Peyer's patch (tissue), 4 donors: ENCODE measurements at regions not wholly inside any gene's neighbourhood (a gene's known extent, or its start where the extent isn't known, plus 50 kb on each side); places are given as distances from the start of the nearest gene placed in this dataset.

Experiments used
- POLR2A ChIP-seq, 2 donors: fragments of 450-650 bp; IDR thresholded peaks; one replicate each; pipeline ENCODE4 v1.5.1; 2017; ENCODE audit warnings: antibody characterized with exemption in 2 of 2, mild to moderate bottlenecking in 2 of 2, moderate library complexity in 2 of 2
- TF ChIP-seq, protein P1 (sequence below), 6 experiments: fragments of 450-650 bp in 4 of 6; fragments of 200-600 bp in 2 of 6; sonication (generic) in 1 of 6; IDR thresholded peaks; one replicate each; pipeline ENCODE4 v1.5.1; 2017 to 2019; ENCODE audit warnings: antibody characterized with exemption in 6 of 6, mild to moderate bottlenecking in 3 of 6, moderate library complexity in 1 of 6

GRCh38 chr14:105865266-105865903, 339.0 kb downstream of the TMEM121 start:
- TF ChIP-seq, protein P1, sequence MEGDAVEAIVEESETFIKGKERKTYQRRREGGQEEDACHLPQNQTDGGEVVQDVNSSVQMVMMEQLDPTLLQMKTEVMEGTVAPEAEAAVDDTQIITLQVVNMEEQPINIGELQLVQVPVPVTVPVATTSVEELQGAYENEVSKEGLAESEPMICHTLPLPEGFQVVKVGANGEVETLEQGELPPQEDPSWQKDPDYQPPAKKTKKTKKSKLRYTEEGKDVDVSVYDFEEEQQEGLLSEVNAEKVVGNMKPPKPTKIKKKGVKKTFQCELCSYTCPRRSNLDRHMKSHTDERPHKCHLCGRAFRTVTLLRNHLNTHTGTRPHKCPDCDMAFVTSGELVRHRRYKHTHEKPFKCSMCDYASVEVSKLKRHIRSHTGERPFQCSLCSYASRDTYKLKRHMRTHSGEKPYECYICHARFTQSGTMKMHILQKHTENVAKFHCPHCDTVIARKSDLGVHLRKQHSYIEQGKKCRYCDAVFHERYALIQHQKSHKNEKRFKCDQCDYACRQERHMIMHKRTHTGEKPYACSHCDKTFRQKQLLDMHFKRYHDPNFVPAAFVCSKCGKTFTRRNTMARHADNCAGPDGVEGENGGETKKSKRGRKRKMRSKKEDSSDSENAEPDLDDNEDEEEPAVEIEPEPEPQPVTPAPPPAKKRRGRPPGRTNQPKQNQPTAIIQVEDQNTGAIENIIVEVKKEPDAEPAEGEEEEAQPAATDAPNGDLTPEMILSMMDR (IDR thresholded peaks at IDR 0.05) = no peak
- no peak for TF ChIP-seq POLR2A (IDR thresholded peaks at IDR 0.05)
